A172 (cell line): ENCODE measurements at regions not wholly inside any gene's neighbourhood (a gene's known extent, or its start where the extent isn't known, plus 50 kb on each side); places are given as distances from the start of the nearest gene placed in this dataset.

Experiments used
- DNase-seq: peaks from one replicate; pipeline ENCODE4 v3.0.0-alpha.2; 2015; ENCODE audit warnings: low spot score

DNA sequence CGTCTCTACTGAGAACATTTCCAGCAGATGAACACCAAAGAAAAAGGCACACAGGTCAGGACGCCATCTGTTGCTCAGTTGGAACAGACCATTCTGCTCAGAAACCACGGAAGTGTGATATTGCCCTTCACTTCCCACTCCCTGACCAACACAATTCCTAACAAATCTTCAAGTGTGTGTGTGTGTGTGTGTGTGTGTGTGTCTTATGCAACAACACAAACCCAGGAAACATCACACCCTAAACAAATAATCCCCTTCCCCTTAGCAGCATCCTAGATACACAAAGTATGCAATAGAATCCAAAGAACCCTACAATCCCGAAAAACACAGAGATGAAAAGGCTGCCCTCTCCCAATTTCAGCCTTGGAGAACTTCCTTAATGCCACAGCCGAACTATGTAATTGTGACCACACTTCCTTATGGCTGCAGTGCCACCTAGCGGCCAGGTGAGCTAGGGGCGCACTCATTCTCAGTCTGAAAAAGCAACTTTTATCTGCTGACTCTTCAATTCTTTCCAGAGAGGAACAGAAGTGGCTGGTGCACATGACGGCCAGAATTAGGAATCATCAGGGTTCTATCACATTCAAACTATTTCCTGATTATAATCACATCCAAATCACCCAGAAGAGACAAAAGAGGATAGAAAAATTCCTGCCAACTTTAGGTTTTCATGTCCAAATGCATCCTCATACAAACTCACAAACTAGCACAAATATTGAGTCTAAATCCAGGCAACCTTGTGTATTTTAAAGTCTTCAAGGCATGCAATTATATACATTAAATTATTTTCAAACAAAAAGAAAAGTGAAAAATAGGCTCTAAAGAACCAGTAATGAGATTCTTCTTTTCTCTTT is 164.9 kb downstream of the DHX15 start:
- DNase-seq: peak; percentile 61

DNA sequence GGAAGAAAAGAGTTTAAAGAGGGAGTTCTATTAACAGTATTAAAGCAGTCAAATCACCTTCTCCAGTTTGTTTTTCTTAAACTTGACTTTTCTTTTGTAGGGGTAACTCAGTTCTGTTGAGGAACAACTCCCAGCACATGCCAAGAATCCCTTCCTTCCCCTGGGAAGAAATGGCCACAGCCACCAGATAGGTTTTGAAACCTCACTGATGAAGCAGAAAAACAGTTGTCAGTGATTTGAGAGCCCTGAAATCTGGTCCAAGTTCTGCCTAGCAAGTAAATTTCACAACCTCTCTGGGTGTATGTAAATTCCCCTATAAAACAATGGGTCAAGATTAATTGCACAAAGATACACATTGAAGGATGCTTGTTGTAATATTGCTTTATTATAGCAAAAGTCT is 167.1 kb downstream of the DHX15 start:
- DNase-seq: no peak

DNA sequence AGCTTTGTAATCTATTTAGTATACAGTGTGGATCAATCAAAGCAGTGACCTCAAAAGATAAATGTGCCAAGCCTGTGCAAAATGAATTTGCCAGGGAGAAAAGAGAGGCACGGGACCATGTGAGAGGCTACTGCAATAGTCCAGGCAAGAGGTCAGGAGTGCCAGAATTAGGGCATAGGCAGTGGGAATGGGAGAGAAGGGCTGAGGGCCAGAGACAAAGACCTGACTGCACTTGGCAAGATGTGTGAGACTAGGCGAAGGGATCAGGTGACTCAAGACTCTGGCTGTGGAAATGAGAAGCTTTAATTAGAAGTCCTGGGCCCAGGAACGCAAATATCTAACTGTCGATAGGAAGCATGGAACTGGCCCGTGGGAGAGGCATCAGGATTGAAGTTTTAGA is 168.1 kb downstream of the DHX15 start:
- no peak for DNase-seq

DNA sequence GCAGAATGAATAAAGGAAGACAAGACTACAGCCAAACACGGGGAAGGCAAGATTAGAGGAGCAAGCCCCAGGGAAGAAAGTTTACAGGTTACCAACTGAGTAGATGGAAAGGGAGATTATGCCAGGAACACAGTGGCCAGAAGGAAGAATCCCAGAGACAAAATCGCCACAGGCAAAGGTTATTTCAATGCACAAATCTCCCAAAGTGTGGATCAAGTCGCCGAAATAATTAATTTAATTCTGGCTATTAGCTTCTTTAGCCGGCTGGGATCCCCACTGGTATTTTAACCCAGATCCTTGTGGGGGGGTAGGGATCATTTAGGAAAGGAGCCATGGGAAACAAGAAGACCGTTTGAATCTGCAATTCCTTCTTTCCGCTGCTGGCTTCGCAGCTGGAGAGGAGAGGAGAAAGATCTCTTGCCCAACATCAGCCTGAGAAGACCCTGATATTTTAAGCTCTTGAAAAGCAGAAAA is 171.0 kb downstream of the DHX15 start:
- DNase-seq: no peak

DNA sequence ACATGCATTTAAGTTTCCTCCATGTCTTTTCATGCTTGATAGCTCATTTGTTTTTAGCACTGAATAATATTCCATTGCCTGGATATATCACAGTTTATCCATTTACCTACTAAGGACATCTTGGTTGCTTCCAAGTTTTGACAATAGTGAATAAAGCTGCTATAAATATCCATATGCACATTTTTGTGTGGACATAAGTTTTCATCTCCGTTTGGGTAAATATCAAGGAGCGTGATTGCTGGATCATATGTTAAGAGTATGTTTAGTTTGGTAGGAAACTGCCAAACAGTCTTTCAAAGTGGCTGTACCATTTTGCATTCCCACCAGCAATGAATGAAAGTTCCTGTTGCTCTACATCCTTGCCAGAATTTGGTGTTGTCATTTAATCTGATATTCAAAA is 172.5 kb downstream of the DHX15 start:
- no peak for DNase-seq

DNA sequence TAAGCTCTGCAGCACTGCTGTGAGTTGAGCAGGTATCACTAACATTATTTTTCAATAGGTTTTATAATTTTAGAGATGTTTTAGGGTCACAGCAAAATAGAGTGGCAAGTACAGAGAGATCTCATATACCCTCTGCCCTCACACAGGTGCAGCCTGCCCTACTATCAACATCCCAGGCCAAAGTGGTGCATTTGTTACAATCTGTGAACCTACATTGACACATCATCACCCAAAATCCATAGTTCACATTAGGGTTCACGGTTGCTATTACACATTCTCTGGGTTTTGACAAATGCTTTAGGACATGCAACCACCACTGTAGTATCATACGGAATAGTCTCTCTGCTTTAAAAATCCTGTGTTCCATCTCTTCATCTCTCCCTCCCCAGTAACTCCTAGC is 173.1 kb downstream of the DHX15 start:
- DNase-seq: no peak

DNA sequence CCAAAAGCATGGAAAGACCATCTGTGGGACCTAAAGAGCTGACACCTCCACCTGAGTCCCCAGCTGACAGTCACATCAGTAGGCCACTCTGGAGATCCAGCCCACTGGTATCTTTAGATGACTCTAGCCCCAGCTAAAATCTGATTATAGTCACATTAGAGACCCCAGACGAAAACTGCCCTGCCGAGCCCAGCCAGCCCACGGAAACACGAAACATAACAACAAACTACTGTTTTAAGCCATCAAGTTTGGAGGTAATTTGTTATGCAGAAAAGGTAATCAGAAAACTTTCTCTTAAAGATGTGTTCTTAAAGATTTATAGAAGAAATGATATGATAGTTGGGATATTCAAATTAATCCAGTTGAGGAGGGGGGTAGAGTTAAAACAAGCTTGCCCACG is 175.7 kb downstream of the DHX15 start:
- DNase-seq: no peak

DNA sequence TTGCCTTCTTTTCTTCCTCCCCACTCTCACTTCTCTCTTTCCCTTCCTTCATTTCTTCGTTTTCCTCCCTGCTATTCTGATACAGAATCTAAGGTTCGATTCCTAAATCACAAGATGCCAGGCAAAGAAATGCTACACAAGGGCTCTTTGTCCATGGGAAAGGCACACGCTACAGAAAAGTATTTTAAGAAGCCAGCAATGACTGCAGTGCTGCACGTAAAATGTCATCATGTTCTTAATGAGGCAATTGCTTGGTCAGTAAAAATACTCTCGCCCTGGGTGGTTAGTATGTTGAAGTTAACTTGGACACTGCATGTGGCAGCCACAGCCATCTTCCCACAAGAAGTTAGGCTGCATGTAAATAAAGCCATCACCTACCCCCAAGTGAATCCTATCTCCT is 178.4 kb downstream of the DHX15 start:
- no peak for DNase-seq

DNA sequence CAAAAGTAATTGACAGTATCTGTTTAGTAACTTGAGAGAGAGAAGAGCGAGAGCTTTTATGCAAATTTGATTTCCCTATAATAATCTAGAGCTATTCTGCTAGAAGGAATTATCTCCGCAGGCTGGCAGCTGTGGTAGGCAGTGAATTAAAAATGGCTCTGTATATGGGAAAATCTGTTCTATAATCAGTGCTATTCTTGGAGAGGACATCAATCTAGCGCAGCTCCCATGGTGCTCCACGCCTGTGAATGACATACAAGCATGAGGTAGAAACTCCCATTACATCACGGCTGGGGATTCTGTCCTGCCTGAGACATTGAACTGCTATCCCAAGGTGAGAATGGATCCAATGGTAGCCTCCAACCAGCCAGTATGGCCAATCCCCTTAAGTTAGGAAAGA is 179.0 kb downstream of the DHX15 start:
- no peak for DNase-seq

DNA sequence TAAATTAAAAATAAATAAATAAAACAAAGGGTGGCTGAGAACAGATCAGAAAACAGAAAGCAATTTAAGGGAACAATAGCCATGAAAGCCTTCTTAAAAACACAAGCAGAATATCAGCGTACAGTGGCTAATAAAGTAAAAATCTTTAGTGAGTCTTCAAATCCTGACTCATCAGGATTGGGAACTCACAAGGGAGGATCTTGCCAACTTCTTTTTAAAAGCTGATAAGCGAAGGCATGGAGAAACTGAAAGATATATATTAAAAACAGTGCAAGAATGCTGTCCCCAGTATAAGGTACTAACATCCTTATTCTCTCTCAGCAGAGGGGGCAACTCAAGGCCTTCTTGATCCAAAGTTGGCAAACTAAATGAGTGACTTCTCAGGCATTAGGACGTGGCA is 180.1 kb downstream of the DHX15 start:
- DNase-seq: no peak

DNA sequence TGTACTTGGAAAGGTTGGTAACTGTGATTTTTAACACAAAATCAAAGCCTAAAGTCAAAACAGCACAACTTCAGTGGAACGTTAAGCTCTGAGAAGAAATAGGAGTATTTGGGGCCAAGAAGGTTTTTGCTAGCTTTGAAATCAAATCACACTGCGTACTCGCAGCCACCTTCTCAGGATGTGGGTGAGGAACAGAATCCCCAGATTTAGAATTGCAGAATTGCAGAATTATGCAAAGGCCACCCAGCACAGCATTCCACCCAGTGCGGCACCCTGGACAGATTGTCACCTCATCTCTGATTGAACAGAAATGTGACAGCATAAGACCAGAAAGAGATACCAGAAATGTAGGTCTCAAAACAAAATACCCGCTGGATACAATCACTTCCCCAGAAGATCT is 181.1 kb downstream of the DHX15 start:
- no peak for DNase-seq

DNA sequence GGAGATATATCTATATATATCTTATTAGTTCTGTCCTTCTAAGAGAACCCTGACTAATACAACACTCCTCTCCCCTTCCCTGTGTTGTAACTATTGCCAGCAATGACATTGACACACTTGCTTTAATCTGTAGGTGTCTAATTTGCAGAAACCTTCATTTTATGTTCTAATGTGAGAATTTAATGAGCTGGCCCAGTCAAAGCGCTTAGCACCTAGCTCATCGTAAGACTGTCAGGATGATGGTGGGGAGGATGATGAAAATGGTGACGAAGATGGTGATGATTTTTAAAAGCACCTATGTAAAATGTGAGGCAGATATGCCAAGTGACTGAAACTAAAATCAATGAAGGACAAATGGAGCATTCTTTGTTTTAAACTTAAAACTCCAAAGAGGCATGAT is 183.8 kb downstream of the DHX15 start:
- DNase-seq: no peak

DNA sequence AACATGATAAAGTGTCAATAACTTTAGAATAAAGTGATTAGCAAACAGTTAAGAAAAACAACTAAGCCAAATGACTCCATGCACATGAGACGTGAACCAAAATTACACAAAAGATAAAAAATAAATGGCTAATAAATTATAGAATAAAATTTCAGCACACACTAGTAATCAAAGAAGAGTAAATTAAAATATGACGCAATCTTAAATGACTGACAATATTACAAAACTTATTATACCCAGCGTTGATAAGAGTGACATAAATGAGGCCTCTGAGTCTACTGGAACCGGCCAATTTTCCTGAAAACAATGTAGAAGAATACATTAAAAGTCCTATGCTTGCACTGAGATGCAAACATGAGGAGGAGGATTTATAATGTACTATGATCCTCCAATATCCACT is 187.4 kb downstream of the DHX15 start:
- no peak for DNase-seq

DNA sequence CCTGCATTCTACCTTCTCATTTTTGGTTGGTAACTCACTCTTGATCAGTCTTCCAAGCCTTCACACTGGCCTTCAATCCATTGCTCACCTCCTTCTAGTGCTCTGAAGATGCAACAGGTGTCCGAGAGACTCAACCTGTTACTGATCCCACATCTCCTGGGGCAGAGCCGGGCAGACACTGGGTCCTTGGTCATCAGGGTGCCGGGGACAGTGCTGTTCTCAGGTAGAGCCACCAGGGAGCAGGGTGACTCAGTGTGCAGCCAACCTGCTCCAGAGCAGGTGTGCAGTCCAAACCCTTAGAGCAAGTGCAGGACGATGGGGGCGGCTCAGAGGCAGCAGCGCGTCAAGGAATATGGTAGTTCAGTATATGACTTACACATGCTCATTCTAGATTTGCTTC is 188.4 kb downstream of the DHX15 start:
- DNase-seq: no peak

DNA sequence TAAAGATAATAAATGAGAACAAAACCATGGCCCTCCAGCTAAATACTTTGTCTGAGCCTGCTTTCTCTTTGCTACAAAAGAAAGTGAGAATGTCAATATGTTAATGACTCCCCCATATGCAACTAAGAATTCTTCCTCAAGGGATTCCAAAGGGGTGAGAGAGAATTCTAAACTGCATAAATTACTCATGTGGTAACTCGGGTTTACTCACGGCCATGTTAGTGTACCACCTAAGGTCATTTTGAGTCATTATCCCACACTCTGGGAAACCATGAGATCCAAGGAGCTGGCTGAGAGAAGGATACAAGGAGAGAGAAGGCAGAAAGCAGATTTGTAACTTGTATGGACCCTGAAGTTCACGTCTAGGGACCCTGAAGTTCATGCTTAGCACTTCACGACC is 190.3 kb downstream of the DHX15 start:
- peak; percentile 81 for DNase-seq

DNA sequence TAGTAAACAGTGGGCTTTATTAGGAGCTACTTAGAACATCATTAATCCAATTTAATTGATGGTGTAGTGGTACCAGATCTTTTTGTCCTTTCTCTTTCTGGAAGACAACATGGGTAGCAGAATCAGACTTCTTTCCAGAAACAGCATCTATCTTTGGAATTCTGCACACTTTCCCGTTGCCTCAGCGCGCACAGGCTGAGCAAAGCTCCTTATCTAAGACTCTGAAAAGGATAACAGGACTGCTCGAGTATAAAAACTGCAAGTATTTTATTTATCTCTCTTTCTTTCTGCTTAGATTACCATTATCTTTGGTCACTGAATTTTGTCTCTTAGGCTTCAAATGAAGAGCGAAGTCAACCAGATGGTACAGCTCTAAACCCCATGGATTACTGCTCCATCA is 191.7 kb downstream of the DHX15 start:
- DNase-seq: no peak

DNA sequence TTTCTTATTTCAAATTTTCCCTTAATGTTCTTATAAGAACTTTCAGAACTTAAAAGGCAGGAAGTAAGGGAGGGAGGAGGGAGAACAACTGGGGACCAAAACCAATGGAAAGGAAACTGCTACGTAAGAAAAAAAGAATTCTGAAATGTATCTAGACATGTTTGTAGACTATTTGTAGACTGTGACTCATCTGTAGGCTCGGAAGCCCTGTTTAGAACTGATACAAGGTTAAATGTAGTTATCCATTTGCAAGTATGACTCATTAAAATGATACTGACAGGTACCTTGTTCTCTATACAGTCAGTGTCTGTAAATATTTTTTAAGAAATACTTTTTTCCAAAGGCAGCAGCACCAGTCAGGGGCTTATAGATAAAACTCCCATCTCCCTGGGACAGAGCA is 202.0 kb downstream of the DHX15 start:
- peak; percentile 92 for DNase-seq

DNA sequence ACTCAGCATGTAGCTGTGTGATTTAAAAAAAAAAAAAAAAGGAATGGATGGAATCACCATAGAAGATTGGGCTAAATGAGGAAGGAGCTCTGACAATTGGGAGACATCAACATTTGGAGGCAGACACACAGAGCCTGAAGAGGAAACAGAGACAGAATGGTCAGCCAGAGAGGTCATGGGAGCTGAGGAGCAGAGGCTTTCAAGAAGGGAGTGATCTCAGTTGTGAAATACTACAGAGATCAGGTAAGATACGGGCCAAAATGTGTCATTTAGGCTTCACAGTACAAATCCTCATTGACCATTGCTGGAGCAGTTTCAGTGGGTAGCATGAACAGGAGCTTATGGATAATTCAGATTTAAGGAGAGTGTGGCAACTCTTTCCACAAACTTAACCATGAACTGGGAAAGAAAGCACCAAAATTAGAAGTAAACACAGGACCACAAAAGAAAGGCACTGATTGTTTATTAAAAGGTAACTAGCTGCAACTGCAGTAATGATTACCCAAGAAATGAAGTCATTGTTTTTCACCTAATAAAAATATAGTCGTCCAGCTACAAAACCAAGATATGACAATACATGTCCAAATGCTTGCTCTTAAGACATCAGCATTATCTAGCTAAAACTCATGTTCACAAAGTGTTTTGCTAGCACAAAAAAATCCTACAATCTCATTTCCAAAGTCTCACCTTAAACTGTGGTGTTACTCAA is 203.2 kb downstream of the DHX15 start:
- no peak for DNase-seq

DNA sequence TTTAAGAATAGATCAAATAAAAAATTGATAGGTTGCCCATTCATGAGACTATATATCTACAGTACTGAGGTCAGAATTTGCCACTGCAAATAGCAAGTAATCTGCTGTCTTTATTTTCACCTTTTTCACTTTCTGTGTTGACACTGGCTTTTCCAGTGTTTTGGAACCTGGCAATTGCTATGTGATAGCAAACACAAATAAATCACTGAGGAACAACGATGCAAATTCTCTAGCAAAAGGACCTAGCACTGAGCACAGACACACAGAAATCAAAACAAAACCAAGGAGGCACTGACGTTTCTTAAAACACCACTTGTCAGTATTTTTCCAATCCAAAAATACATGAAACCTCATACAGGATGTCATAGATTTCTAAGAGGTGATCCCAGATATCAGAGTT is 210.7 kb downstream of the DHX15 start:
- DNase-seq: no peak

DNA sequence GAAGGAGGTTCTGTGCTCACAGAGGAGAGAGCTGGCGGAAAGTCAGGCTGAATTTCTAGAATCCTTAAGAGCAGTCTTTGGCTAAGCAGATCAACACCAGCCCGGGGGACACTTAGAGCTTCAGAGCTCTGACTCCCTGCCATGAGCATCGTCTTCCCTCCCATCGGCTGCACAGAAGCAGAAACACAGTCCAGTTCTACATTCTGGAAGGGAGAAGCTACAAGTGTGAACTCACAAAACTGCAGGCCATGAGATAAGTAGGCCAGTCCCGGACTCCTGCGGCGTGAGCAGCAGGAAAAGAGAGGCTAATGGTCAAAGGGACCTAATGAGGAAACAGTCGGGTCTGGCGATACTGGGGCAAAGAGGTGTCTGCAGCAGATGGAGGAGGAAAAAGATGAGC is 211.5 kb downstream of the DHX15 start:
- DNase-seq: no peak

DNA sequence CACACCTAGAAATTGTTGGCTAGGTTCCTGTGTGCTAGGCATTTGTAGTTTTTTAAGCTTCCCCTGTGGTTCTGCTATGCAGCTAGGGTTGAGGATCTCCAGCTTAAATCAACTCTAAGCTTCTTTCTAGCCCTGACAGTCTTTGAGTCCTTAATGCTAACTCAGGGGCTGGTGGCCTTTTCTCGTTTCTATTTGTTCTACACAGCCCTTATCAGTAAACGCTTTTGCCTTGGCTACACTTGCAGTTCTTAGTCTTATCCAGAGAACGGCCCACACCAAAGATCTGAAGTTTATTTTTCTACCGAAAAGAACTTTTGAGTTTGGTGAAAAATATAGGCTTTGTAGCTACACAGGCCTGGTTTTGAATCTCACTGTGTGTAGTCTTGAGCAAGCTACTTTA is 212.0 kb downstream of the DHX15 start:
- DNase-seq: no peak

DNA sequence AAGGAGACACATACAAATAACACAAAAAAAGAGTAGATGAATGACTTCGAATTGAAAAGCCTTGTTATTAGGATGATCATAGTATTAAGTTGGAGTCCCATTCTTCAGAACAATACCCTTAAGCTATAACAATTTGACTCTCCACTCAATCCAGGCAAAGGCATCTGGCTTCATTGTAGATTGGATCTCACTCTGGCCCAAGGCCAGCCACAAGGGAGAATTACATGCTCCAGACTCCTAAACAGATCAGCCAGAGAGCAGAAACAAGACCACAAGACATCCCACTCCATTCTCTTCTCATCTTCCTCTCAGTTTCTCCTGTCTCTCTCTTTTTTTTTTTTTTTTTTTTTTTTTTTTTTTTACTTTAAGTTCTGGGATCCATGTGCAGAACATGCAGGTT is 213.9 kb downstream of the DHX15 start:
- no peak for DNase-seq

DNA sequence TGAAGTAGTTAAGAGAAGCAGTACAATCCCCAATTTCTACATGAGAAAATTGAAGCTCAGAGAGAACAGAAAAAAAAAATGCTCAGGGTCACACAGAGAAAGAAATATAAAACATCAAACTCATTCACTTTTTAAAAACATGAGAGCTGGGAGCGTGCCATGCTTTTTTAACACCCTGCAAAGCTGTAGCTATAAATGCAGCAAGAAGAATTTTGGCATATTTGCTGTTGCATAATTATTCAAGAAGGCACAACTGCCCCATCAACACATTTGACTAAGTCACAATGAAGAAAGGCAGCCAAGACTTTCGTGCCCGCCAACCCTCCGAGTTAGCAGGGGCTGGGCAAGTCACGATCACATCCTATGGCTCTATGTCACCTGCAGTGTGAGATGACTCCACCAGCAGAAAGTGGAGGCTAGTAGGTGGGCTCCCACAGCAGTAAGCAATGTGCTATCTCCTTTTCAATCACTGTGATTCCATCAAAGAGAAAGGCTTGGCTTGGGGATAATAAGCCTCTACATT is 214.8 kb downstream of the DHX15 start:
- DNase-seq: no peak
